HG03571 (cell line): ENCODE measurements at regions not wholly inside any gene's neighbourhood (a gene's known extent, or its start where the extent isn't known, plus 50 kb on each side); places are given as distances from the start of the nearest gene placed in this dataset.

Experiments used
- ATAC-seq: cut with Tn5 transposase; IDR thresholded peaks from one replicate; pipeline ENCODE4 v1.9.1; 2021; ENCODE audit not compliant: unreplicated experiment

DNA sequence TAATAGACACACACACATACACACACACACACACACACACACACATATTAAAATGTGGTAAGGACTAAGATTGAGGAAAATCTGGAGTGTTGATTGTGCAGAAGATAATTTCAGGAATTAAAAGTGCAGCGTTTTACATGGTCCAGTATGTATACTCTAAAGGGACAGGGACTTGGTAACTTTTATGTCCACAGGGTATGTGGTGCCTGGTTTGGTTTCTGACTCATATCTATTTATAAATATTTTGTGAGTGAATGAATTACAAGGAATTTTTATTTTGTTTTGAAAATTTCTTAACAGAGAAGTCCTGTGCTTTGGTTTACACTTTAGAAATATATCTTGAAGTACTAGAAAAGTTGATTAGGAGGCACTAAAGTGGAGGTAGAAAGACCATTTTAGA lies 287.7 kb upstream of the NXPH2 start:
- no peak for ATAC-seq

- ATAC-seq = no peak
These were observed 286.9 kb upstream of the NXPH2 start for GRCh38 chr2:139067072-139067471.

DNA sequence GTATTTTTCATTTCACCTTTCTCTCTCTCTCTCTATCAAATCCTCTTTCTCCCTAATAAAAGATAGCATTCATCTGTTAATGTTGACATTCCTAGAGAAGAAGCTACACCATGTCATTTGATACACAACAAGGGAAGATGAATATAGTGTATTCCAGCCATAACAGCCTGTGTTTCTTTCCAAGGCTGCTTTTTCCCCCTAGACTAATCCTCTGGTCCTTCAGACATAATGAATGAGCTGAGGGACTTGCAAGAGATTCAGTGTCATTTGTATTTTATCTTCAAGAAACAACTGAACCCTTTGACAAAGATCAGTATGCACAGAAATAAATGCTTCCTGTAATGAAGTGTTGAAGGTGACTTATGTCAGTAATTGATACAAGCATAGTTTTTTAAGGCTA lies 284.0 kb upstream of the NXPH2 start:
- no peak for ATAC-seq

- no peak for ATAC-seq
These were observed 279.4 kb upstream of the NXPH2 start for GRCh38 chr2:139059617-139060016.

DNA sequence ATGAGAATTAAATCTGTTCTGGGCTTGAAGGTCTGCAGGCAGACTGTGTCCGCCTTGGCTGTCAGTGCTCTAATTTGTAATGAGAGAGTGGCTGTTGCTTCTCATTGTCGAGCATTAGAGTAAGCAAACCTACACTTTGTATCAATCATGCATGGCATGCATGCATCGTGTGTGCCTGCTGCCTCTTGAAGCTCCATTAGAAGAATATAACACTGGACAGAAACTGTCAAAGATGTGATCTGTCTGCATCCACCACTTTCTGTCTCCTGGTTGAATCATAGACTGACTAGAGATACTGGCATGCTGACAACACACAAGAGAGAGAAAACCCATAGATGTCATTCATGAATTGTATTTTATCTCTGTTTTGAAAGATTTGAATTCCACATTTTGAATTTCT lies 275.0 kb upstream of the NXPH2 start:
- ATAC-seq = no peak

GRCh38 chr2:139048017-139048416 lies 267.8 kb upstream of the NXPH2 start:
- ATAC-seq = no peak

GRCh38 chr2:139045524-139045923 lies 265.3 kb upstream of the NXPH2 start:
- no peak for ATAC-seq

GRCh38 chr2:139034064-139034463 lies 253.9 kb upstream of the NXPH2 start:
- no peak for ATAC-seq

DNA sequence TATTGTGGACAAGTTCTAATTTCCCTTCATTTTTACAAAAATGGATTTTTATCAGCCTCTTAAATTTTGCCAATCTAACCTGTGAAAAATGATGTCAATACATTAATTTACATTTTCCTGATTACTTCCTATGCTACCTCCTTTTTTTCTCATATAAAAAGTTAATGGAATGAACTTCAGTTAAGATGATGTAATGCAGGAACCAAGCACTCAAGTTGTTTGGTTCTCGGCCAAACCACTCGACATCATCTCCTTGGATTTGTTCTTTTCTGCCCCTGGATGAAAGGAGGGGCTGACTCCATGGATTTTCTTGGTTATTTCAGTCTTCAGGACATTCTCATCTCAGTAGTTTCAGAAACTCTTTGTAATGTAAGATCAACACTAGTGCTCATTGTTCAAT lies 253.1 kb upstream of the NXPH2 start:
- no peak for ATAC-seq

DNA sequence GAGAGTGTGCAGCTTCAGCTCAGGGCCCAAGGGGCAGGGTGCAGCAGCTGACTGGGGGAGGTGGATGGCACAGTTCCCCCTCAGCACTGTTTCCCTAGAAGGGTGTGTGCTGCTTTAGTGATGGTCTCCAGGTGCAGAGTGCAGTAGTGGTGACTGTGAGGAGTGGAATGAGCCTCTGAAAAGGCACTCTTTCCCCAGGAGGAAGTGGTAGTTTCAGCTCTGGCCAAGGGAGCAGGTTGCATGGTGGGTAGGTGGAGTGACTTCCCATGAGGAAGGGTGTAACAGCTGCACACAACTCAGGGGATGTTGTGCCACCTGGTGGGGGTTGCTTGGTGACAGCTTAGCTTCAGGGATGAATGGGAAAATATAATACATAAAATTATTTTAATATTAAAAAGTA lies 251.5 kb upstream of the NXPH2 start:
- ATAC-seq = no peak

DNA sequence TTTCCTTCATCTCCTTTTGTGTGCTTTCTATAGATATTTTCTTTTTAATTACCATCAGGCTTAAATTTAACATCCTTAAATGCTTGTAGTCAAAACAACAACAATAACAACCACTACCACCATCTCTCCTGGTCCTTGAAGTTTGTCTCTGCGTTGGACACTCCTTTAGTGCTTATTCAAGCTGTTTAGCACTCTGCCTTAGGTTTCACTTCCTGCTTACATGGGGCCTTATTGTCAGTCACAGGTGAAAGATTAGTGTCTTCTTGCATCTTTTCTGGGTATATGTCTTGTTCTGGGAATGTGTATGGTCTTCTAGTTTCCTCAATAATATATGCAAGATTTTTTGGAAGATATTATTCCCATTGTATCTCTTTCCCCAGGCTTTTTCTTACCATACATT lies 240.1 kb upstream of the NXPH2 start:
- no peak for ATAC-seq

- ATAC-seq = no peak
These were observed 238.1 kb upstream of the NXPH2 start for GRCh38 chr2:139018252-139018651.

GRCh38 chr2:139007130-139007529 lies 226.9 kb upstream of the NXPH2 start:
- ATAC-seq = no peak

DNA sequence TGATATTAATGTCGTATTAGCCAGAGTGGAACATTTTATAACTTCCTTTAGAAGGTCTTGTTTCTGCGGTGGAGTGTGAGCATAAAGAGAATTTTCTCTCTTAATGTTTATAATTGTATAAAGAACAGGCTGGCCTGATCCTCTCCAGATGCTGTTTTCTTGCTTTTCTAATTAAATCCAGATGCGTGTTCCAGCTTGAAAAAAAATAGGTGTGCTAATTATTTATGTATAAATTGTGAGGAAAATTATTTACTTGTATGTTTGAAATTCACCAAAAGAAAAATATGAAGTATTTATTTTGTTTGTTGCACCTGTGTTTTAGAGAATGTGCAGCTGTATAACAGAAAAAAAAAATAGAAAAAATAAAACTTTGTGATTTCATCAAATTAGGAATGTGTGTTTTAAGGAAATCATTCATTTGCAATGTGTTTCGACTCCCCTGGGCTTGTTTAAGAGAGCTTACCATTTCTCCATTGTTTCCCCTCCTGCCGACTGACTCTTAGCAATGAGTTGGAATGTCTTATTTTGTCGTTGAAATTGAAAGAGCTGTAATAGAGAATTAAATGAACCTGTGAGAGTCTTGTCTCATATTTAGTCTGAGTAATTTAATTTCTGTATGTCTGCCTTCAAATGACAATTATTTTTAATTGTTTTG lies 220.1 kb upstream of the NXPH2 start:
- ATAC-seq = no peak

DNA sequence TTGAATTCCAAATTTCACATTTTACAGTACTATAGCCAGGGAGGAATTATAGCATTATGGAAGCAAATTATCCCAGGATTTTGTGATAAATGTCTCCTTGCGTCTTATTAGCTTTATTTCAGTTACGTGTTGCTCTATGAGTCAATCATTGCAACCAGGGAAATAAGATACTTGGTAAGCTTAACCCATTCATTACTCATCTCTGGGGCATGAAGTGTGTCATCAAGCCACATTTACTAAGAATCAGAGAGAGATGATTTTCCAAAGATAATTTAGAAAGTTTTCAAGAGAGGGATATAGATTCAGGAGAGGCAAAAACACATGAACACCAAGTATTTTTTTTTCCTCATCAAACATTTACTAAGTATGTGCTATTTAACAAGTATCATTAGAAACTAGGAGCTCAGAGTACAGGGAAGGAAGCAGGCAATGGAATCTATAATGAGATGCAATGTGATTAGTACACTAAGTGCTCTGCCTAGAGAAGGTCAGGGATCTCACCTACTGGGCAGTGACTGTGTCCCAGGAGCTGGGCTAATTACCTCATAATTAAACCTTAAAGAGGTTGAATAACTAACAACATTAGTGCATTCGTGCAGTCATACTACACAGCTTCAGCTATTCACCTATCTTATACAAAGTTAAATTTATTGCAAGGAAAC lies 217.8 kb upstream of the NXPH2 start:
- no peak for ATAC-seq

DNA sequence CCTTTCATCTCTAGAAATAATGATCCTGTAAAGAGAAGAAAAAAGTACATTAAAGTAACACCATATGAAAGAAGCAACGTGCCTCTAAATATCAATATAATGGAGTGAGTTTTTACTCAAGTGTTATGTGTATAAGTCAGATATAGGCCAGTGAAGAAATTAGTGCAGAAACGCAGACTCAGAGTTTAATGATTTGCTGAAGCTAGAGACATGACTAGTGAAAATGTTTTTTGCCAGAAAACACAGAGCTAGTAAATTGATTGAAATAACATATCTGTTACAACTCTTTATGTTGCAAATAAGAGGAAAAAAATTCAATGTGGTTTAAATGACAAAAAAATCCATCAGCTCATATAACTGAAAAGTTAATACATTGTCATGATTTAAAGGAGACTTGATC lies 217.2 kb upstream of the NXPH2 start:
- ATAC-seq = no peak

DNA sequence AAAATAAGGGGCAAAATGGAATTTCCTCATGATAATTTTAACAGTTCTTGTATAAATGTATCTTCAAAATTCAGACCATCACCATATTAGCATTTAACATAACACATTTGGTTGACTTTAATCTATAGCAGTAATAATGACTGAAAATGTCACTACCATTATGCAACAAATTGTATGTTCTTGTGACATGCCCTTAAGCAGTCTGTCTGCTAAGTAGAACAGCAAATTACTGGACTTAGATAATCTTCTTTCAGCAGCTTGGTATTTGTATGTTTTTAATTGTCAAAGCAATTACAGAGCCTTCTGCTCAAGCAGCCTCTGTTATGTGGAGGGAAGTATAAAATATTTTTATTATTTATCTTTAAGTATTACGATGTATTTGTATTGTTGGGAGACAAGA lies 214.3 kb upstream of the NXPH2 start:
- ATAC-seq = no peak

DNA sequence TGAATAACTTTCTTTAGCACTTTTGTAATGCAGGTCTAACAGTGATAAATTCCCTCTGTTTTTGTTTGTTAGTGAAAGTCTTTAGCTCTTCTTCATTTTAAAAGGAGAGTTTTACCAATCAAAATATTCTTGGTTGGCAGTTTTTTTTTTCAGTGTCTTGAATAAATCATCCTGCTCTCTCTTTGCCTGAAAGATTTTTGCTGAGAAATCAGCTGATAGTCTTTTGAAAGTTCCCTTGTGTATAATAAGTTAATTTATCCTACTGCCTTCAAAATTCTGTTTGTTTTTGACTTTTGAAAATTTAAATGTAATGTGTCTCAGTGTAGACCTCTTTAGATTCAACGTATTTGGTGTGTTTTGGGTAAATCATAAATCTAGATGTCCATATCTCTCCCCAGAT lies 205.7 kb upstream of the NXPH2 start:
- no peak for ATAC-seq

DNA sequence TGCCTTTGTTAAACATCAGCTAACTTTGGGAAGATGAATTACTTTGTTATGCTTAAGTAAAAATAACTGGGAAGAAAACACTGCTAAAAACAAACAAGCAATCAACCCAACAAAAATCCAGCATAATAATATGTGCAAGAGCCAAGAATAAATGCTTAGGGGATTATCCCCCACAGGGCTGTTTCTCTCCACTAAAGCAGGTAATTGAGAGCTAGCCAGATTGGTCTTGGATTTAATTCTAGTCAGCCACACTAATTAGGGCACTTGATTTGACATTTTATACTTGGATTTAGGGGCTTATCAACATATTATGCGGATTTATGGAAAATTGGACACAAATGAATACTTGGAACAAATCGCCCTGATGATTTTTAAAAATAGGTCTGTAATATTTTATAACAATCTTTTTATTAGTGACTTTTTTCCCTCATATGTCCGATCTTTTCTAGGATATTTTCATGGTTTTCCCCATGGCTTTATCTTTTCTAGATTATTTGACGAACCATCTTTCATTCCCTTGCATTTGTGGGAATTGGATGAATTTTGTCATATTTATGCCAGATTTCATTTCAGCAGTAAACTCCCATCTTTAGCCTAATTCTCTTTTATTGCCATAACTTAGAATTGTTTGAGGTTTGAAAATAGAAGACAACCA lies 199.1 kb upstream of the NXPH2 start:
- no peak for ATAC-seq

- no peak for ATAC-seq
These were observed 194.5 kb upstream of the NXPH2 start for GRCh38 chr2:138974651-138975050.

- ATAC-seq = no peak
These were observed 184.2 kb upstream of the NXPH2 start for GRCh38 chr2:138964418-138964817.

GRCh38 chr2:138962686-138963085 lies 182.5 kb upstream of the NXPH2 start:
- no peak for ATAC-seq

- ATAC-seq = no peak
These were observed 180.0 kb upstream of the NXPH2 start for GRCh38 chr2:138960191-138960590.
